H1 (cell line): ENCODE measurements at regions not wholly inside any gene's neighbourhood (a gene's known extent, or its start where the extent isn't known, plus 50 kb on each side); places are given as distances from the start of the nearest gene placed in this dataset.

ENCODE experiments used
- CTCF ChIA-PET: fragments of 300-600 bp; sonication (Branson Sonifier 250); formaldehyde crosslinking; loops from one replicate; lab custom pipeline; 2021; ENCODE audit not compliant: partially characterized antibody; lab: Charles Lee
- POLR2A ChIA-PET: fragments of 300-600 bp; sonication (Branson Sonifier 250); formaldehyde crosslinking; loops from one replicate; lab custom pipeline; 2021; ENCODE audit warnings: inconsistent platforms; ENCODE audit not compliant: partially characterized antibody; lab: Charles Lee
- DNase-seq, 2 experiments: peaks; one replicate each; pipeline versions ENCODE4 v3.0.0 to v3.0.0-alpha.2; 2010 to 2022; ENCODE audit warnings: low spot score in 2 of 2, low read depth in 1 of 2, mixed read lengths in 1 of 2
- FAIRE-seq: peaks from 2 replicates; lab custom pipeline; 2011; peaks lifted over from hg19 to GRCh38; lab: Jason Lieb, UNC
- H2AFZ ChIP-seq: 2 replicates; pipeline ENCODE4 v1.8.1; 2012; ENCODE audit warnings: low read length, inconsistent platforms
- H2AK5ac ChIP-seq: 2 replicates; pipeline ENCODE4 v1.6.1; 2013; ENCODE audit warnings: low read depth, low read length
- H2BK120ac ChIP-seq: replicated peaks from 2 replicates; pipeline ENCODE3; 2013; ENCODE audit warnings: low read depth, low read length, inconsistent platforms
- H2BK12ac ChIP-seq: 2 replicates; pipeline ENCODE4 v1.6.1; 2013; ENCODE audit warnings: low read depth, low read length
- H2BK15ac ChIP-seq: 2 replicates; pipeline ENCODE4 v1.6.1; 2013; ENCODE audit warnings: low read length
- H2BK20ac ChIP-seq: 2 replicates; pipeline ENCODE4 v1.6.1; 2013; ENCODE audit warnings: low read length
- H2BK5ac ChIP-seq: 2 replicates; pipeline ENCODE4 v1.6.1; 2013; ENCODE audit warnings: low read depth, low read length
- H3K14ac ChIP-seq: 2 replicates; pipeline ENCODE4 v1.6.1; 2013; ENCODE audit warnings: inconsistent platforms; ENCODE audit not compliant: insufficient read length
- H3K18ac ChIP-seq: 2 replicates; pipeline ENCODE4 v1.6.1; 2013; ENCODE audit warnings: low read length; ENCODE audit errors: extremely low read depth
- H3K23ac ChIP-seq: 2 replicates; pipeline ENCODE4 v1.6.1; 2013; ENCODE audit warnings: inconsistent platforms; ENCODE audit not compliant: insufficient read length
- H3K23me2 ChIP-seq: 2 replicates; pipeline ENCODE4 v1.6.1; 2013; ENCODE audit warnings: low read depth, low read length
- H3K27ac ChIP-seq: 2 replicates; pipeline ENCODE4 v1.6.1; 2011; ENCODE audit warnings: low read depth, low read length, inconsistent platforms
- H3K27me3 ChIP-seq, 4 experiments: replicated peaks in 1 of 4; 1 replicate in 1 of 4; 2 replicates in 3 of 4; pipeline versions ENCODE4 v1.6.1 to v1.8.1; 2011 to 2013; ENCODE audit warnings: low read length in 3 of 4, mild to moderate bottlenecking in 3 of 4, inconsistent platforms in 2 of 4, mixed read lengths in 2 of 4, moderate library complexity in 1 of 4; ENCODE audit not compliant: control insufficient read depth in 3 of 4, insufficient read depth in 3 of 4; ENCODE audit errors: extremely low read depth in 1 of 4
- H3K36me3 ChIP-seq, 4 experiments: 2 replicates each; pipeline versions ENCODE4 v1.6.1 to v1.8.1; 2011 to 2013; ENCODE audit warnings: mild to moderate bottlenecking in 4 of 4, low read length in 3 of 4, moderate library complexity in 2 of 4, control low read depth in 1 of 4, inconsistent platforms in 1 of 4; ENCODE audit not compliant: insufficient read depth in 4 of 4, control insufficient read depth in 2 of 4
- H3K4ac ChIP-seq: replicated peaks from 2 replicates; pipeline ENCODE3; 2013; ENCODE audit warnings: low read length, low read depth, mixed read lengths, inconsistent platforms; ENCODE audit not compliant: insufficient read length
- H3K4me1 ChIP-seq, 4 experiments: replicated peaks in 1 of 4; 1 replicate in 1 of 4; 2 replicates in 3 of 4; pipeline versions ENCODE4 v1.6.1 to v1.8.1; 2011 to 2013; ENCODE audit warnings: low read length in 3 of 4, inconsistent platforms in 2 of 4, mixed read lengths in 1 of 4; ENCODE audit not compliant: insufficient read depth in 4 of 4, control insufficient read depth in 3 of 4
- H3K4me2 ChIP-seq, 2 experiments: 2 replicates each; pipeline versions ENCODE4 v1.6.1 to v1.8.1; 2011 to 2013; ENCODE audit warnings: low read depth in 2 of 2, low read length in 2 of 2, control low read depth in 1 of 2, inconsistent platforms in 1 of 2, mild to moderate bottlenecking in 1 of 2; ENCODE audit not compliant: insufficient read depth in 1 of 2
- H3K4me3 ChIP-seq, 4 experiments: fragments of 200-600, 300-600 bp in 1 of 4; sonication (generic), shearing (Covaris generic), sonication (Bioruptor Twin) in 1 of 4; 2 replicates each; pipeline versions ENCODE4 v1.5.1 to v1.8.1; 2011 to 2016; ENCODE audit warnings: low read length in 4 of 4, low read depth in 3 of 4, control low read depth in 2 of 4, inconsistent platforms in 2 of 4, mild to moderate bottlenecking in 2 of 4, mixed read lengths in 1 of 4, moderate library complexity in 1 of 4; ENCODE audit not compliant: insufficient read depth in 2 of 4; ENCODE audit errors: extremely low read depth in 1 of 4
- H3K56ac ChIP-seq: replicated peaks from 2 replicates; pipeline ENCODE3; 2013; ENCODE audit warnings: low read depth, mild to moderate bottlenecking, mixed read lengths, low read length, inconsistent platforms; ENCODE audit not compliant: insufficient read length
- H3K79me1 ChIP-seq: 2 replicates; pipeline ENCODE4 v1.6.1; 2013; ENCODE audit warnings: low read depth, low read length, control low read depth
- H3K79me2 ChIP-seq, 2 experiments: 2 replicates each; pipeline versions ENCODE4 v1.6.1 to v1.8.1; 2012 to 2013; ENCODE audit warnings: low read length in 2 of 2, mild to moderate bottlenecking in 2 of 2, inconsistent platforms in 1 of 2; ENCODE audit not compliant: insufficient read depth in 2 of 2, control insufficient read depth in 1 of 2
- H3K9ac ChIP-seq, 4 experiments: replicated peaks in 1 of 4; 1 replicate in 1 of 4; 2 replicates in 3 of 4; pipeline versions ENCODE4 v1.6.1 to v1.8.1; 2011 to 2013; ENCODE audit warnings: low read depth in 3 of 4, low read length in 3 of 4, control low read depth in 2 of 4, mild to moderate bottlenecking in 2 of 4, moderate library complexity in 2 of 4, inconsistent platforms in 1 of 4; ENCODE audit errors: extremely low read depth in 1 of 4
- H3K9me3 ChIP-seq, 2 experiments: 2 replicates each; pipeline versions ENCODE4 v1.6.1 to v1.8.1; 2012 to 2013; ENCODE audit warnings: mild to moderate bottlenecking in 2 of 2, moderate library complexity in 2 of 2, control low read depth in 1 of 2, inconsistent platforms in 1 of 2, low read depth in 1 of 2, low read length in 1 of 2, mixed read lengths in 1 of 2; ENCODE audit not compliant: insufficient read depth in 2 of 2
- H4K20me1 ChIP-seq, 2 experiments: replicated peaks in 1 of 2; 2 replicates each; pipeline versions ENCODE3 to v1.8.1; 2011 to 2013; ENCODE audit warnings: inconsistent platforms in 2 of 2, low read length in 2 of 2, mild to moderate bottlenecking in 1 of 2; ENCODE audit not compliant: insufficient read depth in 2 of 2, control insufficient read depth in 1 of 2
- H4K5ac ChIP-seq: 2 replicates; pipeline ENCODE4 v1.6.1; 2013; ENCODE audit warnings: low read length, low read depth, mixed read lengths, inconsistent platforms; ENCODE audit not compliant: insufficient read length
- H4K8ac ChIP-seq: 2 replicates; pipeline ENCODE4 v1.8.0; 2013; ENCODE audit warnings: mild to moderate bottlenecking, moderate library complexity, low read length, inconsistent platforms; ENCODE audit not compliant: insufficient read depth; ENCODE audit errors: extremely low read depth
- H4K91ac ChIP-seq: replicated peaks from 2 replicates; pipeline ENCODE3; 2013; ENCODE audit warnings: low read length, mixed read lengths, inconsistent platforms; ENCODE audit not compliant: insufficient read length
- ASH2L ChIP-seq: fragments of 200-600, 300-600 bp; sonication (generic); IDR thresholded peaks from one replicate; pipeline ENCODE4 v1.7.1; 2017; ENCODE audit warnings: low read length
- BRCA1 ChIP-seq: IDR thresholded peaks from 2 replicates; pipeline ENCODE4 v1.6.1; 2012; ENCODE audit warnings: low read depth, low read length, improper control_type of control experiment
- CBX8 ChIP-seq: fragments of 300-800, 300-1000 bp; sonication (generic); IDR thresholded peaks from 2 replicates; pipeline ENCODE4 v1.7.1; 2016; ENCODE audit warnings: low read depth, low read length, borderline replicate concordance
- CHD1 ChIP-seq: IDR thresholded peaks from 2 replicates; pipeline ENCODE4 v1.6.1; 2012; ENCODE audit warnings: low read depth, low read length, improper control_type of control experiment
- KDM1A ChIP-seq: fragments of 200-600, 300-600 bp; sonication (generic); IDR thresholded peaks from 2 replicates; pipeline ENCODE4 v1.7.1; 2016; ENCODE audit warnings: mild to moderate bottlenecking, low read length, borderline replicate concordance
- RBBP5 ChIP-seq: IDR thresholded peaks from 2 replicates; pipeline ENCODE4 v1.7.1; 2012; ENCODE audit warnings: low read depth, mild to moderate bottlenecking, inconsistent platforms, low read length, moderate library complexity, borderline replicate concordance
- RNF2 ChIP-seq: fragments of 200-900, 300-1000 bp; sonication (generic); IDR thresholded peaks from 2 replicates; pipeline ENCODE4 v1.7.1; 2016; ENCODE audit warnings: borderline replicate concordance, low read depth, mild to moderate bottlenecking, antibody characterized with exemption, low read length; ENCODE audit not compliant: poor library complexity, severe bottlenecking; ENCODE audit errors: missing control alignments
- WGBS, 2 experiments: shearing (Covaris generic) in 1 of 2; methylation state at CpG; one replicate each; pipeline versions ENCODE4 v1.1.6 to v1.1.7; 2013 to 2015; ENCODE audit warnings: low lambda C conversion rate in 2 of 2, mixed read lengths in 2 of 2, inconsistent platforms in 1 of 2, low coverage in 1 of 2, missing lambda C conversion rate in 1 of 2; ENCODE audit not compliant: insufficient replicate concordance in 2 of 2, insufficient coverage in 1 of 2, insufficient read length in 1 of 2; ENCODE audit errors: extremely low coverage in 1 of 2, missing lambda C conversion rate in 1 of 2; 5-methylcytosine and 5-hydroxymethylcytosine counted together
- TF ChIP-seq, protein P1 (sequence below): IDR thresholded peaks from 2 replicates; pipeline ENCODE4 v1.6.1; 2012; ENCODE audit warnings: low read length, inconsistent platforms

DNA sequence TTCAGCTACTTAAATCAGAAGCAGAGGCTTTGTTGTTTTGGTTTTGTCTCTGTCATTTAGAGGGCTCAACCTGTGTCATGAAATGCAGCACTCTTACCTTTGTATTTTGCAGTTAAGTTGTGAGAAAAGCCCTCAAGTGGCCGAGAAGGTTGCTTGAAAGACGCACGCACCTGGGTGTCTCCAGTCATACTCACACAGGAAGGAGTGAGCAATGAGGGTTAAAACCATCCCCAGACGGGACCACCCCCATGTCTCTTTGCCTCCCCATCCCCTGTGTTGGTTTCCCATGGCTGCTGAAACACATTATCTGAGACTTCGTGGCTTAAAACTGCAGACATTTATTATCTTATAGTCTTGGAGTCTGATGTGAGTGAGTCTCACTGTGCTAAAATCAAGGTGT is 376.1 kb upstream of the CFAP20DC start:
- no peaks in the 10 kb centered on the region for H3K36me3 ChIP-seq
- H3K79me1 ChIP-seq, result no peaks in the 10 kb centered on the region
- no peaks in the 10 kb centered on the region for H4K20me1 ChIP-seq
- WGBS, 2 experiments, result 76% methylated on average over 5 of the region's 5 CpGs; no CpG with 5 or more reads in 1 of the 2 experiments
- no peak overlapping the region for H3K4me2 ChIP-seq
- POLR2A ChIA-PET, result no interaction called here
- no peak overlapping the region for H2BK12ac ChIP-seq
- no peak overlapping the region for H4K91ac ChIP-seq
- H3K23me2 ChIP-seq, result no peaks in the 10 kb centered on the region
- no peak overlapping the region for H3K4ac ChIP-seq
- CTCF ChIA-PET, result no interaction called here
- no peak overlapping the region for H3K23ac ChIP-seq
- H4K8ac ChIP-seq, result no peak overlapping the region
- FAIRE-seq (no peak), DNase-seq (no peak)
- no peak overlapping the region for H3K9ac ChIP-seq
- H2BK15ac ChIP-seq, result no peak overlapping the region
- no peak overlapping the region for H3K4me3 ChIP-seq
- no peak overlapping the region for H3K14ac ChIP-seq
- H3K79me2 ChIP-seq, result no peaks in the 10 kb centered on the region
- no peaks in the 10 kb centered on the region for H3K4me1 ChIP-seq
- no peak overlapping the region for H3K18ac ChIP-seq
- TF ChIP-seq CBX8, result no peak
- no peak for TF ChIP-seq BRCA1
- TF ChIP-seq, protein P1, sequence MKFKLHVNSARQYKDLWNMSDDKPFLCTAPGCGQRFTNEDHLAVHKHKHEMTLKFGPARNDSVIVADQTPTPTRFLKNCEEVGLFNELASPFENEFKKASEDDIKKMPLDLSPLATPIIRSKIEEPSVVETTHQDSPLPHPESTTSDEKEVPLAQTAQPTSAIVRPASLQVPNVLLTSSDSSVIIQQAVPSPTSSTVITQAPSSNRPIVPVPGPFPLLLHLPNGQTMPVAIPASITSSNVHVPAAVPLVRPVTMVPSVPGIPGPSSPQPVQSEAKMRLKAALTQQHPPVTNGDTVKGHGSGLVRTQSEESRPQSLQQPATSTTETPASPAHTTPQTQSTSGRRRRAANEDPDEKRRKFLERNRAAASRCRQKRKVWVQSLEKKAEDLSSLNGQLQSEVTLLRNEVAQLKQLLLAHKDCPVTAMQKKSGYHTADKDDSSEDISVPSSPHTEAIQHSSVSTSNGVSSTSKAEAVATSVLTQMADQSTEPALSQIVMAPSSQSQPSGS, result no peak
- TF ChIP-seq ASH2L, result no peak
- TF ChIP-seq RBBP5, result no peak
- TF ChIP-seq KDM1A, result no peak
- no peak for TF ChIP-seq RNF2
- no peak for TF ChIP-seq CHD1
- no peak overlapping the region for H2BK5ac ChIP-seq
- H2BK20ac ChIP-seq, result no peak overlapping the region
- no peak overlapping the region for H3K56ac ChIP-seq
- no peak overlapping the region for H3K27ac ChIP-seq
- no peaks in the 10 kb centered on the region for H3K27me3 ChIP-seq
- H2AFZ ChIP-seq, result no peak overlapping the region
- H4K5ac ChIP-seq, result no peak overlapping the region
- no peak overlapping the region for H2BK120ac ChIP-seq
- H2AK5ac ChIP-seq, result no peak overlapping the region
- H3K9me3 ChIP-seq, result no peaks in the 10 kb centered on the region
